ENCODE measurements at regions not wholly inside any gene's neighbourhood (a gene's known extent, or its start where the extent isn't known, plus 50 kb on each side); places are given as distances from the start of the nearest gene placed in this dataset.
"Not testable (repeated sequence)": the region's sequence is repeated elsewhere in the genome, so short reads cannot be mapped to it uniquely, and the experiment has no call there.

DNA sequence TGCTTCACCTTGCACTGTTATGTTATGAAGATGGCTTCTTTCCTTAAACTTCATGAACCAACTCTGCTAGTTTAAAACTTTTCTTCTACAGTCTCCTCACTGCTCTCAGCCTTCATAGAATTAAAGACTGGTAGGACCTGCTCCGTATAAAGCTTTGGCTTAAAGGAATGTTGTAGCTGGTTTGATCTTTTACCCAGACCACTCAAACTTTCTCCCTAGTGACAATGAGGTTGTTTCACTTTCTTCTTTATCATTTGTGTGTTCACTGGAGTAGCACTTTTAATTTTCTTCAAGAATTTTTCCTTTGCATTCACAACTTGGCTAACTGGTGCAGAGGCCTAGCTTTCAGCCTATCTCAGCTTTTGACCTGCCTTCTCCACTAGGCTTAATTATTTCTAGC lies 316.4 kb upstream of the RNF32 start:
- intact Hi-C loops (cut with micrococcal nuclease), result no loop called here

DNA sequence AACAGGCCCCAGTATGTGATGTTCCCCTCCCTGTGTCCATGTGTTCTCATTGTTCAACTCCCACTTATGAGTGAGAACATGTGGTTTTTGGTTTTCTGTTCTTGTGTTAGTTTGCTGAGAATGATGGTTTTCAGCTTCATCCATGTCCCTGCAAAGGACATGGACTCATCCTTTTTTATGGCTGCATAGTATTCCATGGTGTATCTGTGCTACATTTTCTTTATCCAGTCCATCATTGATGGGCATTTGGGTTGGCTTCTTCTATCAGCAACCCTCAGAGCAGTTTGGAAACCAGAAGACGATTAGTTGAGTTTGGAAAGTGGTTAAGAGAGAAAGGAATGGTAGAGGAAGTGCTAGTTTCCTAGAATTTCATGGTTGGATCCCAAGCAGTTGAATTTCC lies 319.1 kb upstream of the RNF32 start:
- intact Hi-C loops (cut with micrococcal nuclease), result not testable (repeated sequence)

GRCh38 chr7:156318926-156319325 lies 321.6 kb upstream of the RNF32 start:
- intact Hi-C loops (cut with micrococcal nuclease), result no loop called here

DNA sequence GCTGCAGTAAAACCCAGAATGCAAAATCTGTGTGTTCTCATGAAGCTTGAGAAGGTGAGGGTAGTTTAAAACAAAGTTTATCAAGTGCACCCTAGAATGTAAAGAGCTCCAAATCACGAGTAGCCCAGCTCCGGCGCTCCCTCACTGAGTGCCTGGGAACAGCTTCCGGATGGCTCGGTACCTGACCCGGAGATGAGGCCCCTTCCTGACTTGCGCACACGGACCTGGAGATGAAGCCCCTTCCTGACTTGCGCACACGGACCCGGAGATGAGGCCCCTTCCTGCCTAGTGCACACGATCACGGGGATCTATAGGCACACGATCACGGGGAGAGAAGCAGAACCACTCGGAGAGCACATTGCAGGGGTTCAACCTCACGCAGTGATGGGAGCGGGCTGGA lies 322.1 kb upstream of the RNF32 start:
- intact Hi-C loops (cut with micrococcal nuclease), result no loop called here

DNA sequence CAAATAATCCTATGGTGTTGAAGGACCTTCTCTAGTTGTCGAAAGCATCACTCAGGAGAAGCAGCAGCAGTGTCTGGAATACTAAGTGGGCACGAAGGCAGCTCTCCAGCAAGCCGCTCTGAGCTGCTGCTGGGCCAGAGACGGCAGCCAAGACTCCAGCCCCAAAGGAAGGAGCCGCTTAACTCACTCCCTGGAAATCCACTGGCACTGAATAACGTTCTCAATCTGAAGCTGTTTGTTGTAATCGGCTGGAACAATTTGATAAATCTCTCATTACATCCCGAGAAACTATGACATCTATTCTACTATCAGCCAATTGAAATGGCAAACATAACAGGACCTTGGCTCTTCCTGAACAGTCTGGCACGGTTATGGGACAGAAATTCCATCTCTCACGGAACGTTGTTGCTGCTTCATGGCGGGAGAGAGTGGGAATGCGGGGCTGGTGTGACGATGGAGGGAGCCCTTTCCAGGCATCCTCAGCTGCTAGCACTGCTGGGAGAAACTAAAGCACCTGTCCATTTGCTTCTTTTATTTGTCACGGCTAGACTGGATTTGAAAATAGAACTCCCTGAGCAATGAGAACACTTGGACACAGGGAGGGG lies 331.5 kb upstream of the RNF32 start:
- intact Hi-C loops (cut with micrococcal nuclease), result no loop called here

DNA sequence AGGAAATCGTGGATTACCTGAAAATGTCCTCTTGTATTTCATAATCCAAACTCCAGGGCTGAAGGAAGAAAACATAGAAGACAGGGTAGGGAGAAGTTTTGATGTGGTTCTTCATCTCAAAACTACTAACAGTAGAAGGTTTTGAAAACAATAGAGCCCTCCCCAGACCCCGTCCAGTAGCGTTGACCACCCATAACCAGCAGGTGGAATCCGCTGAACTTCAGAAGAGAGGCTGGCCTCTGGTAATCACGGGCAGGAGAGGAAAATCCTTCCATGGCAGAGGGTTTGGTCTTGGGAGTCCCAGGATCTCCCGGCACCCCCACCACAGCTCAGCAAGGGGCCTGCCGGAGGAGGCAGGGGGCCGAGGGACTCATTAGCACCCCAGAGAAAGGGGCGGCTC lies 333.4 kb upstream of the RNF32 start:
- intact Hi-C loops (cut with micrococcal nuclease), result no loop called here

- intact Hi-C loops (cut with micrococcal nuclease), result no loop called here
These were observed 335.2 kb upstream of the RNF32 start for GRCh38 chr7:156305351-156305750.

GRCh38 chr7:156282816-156283215 lies 357.8 kb upstream of the RNF32 start:
- intact Hi-C loops (cut with micrococcal nuclease), result no loop called here

- intact Hi-C loops (cut with micrococcal nuclease), result no loop called here
These were observed 360.9 kb upstream of the RNF32 start for GRCh38 chr7:156279635-156280034.

DNA sequence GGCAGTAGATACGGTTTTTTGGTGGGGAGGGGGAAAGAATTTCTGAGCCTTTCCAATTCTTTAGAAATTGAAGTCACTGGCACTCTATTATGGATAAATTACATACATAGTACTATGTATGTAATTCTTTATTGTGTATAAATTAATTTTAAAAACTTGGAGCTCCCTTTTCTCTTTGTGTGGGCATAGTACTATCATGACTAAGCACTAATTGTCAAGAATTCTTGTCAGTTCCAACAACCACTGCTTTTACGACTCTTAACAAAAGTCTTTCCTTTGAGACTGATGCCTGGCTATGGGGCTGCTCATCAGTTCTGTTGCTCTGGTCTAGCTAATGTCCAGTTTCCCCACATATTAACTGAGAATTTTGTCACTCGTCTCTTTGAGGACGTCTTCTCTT lies 365.3 kb upstream of the RNF32 start:
- intact Hi-C loops (cut with micrococcal nuclease), result no loop called here

GRCh38 chr7:156274557-156274956 lies 366.0 kb upstream of the RNF32 start:
- intact Hi-C loops (cut with micrococcal nuclease), result no loop called here

DNA sequence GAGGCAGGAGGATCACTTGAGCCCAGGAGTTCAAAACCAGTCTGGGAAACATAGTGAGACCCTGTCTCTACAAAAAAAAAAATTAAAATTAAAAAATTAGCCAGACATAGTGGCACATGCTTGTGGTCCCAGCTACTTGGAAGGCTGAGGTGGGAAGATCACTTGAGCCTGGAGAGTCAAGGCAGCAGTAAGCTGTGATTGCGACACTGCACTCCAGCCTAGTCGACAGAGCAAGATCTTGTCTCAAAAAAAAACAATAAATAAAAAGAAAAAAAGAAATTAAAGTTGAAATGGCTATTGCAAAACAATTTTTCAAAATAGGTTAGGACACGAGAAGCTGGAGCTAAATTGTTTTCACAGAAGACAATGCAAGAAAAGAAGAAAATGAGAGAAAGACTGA lies 379.0 kb upstream of the RNF32 start:
- intact Hi-C loops (cut with micrococcal nuclease), result no loop called here

GRCh38 chr7:156257904-156258303 lies 382.7 kb upstream of the RNF32 start:
- intact Hi-C loops (cut with micrococcal nuclease), result no loop called here

- intact Hi-C loops (cut with micrococcal nuclease), result no loop called here
These were observed 384.9 kb upstream of the RNF32 start for GRCh38 chr7:156255635-156256034.

DNA sequence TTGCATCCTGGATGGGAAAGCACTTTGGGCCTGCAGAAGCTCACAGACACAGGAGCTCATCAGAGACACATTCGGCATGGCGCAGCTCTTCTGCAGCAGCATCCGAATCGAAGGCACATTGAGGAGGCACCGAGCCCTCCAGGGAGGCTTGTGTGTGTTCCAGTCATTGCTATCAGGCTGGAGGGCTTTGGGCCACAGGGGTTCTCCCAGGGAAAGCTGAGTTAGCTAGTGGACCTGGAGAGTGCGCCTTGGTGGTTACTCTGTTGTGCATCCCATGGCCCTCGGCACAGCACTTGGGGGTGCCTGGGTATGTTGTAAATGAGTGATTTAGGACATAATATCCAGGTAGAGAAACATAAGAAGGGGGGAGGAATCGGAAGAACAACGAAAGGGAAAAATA lies 388.7 kb upstream of the RNF32 start:
- intact Hi-C loops (cut with micrococcal nuclease), result no loop called here

GRCh38 chr7:156240532-156240931 lies 400.0 kb upstream of the RNF32 start:
- intact Hi-C loops (cut with micrococcal nuclease), result no loop called here

GRCh38 chr7:156238366-156239133 lies 402.0 kb upstream of the RNF32 start:
- intact Hi-C loops (cut with micrococcal nuclease), result no loop called here

DNA sequence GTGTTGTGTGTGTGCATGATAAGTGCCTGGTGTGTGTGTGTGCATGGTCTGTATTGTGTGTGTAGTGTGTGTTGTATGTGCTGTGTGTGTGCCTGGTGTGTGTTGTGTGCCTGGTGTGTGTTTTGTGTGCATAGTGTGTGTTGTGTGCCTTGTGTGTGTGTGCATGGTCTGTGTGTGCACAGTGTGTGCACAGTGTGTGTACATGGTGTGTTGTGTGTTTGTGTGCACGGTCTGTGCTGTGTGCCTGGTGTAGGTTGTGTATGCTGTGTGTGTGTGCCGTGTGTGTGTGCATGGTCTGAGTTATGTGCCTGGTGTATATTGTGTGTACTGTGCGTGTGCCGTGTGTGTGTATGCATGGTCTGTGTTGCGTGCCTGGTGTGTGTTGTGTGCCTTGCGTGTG lies 403.0 kb upstream of the RNF32 start:
- intact Hi-C loops (cut with micrococcal nuclease), result no loop called here

DNA sequence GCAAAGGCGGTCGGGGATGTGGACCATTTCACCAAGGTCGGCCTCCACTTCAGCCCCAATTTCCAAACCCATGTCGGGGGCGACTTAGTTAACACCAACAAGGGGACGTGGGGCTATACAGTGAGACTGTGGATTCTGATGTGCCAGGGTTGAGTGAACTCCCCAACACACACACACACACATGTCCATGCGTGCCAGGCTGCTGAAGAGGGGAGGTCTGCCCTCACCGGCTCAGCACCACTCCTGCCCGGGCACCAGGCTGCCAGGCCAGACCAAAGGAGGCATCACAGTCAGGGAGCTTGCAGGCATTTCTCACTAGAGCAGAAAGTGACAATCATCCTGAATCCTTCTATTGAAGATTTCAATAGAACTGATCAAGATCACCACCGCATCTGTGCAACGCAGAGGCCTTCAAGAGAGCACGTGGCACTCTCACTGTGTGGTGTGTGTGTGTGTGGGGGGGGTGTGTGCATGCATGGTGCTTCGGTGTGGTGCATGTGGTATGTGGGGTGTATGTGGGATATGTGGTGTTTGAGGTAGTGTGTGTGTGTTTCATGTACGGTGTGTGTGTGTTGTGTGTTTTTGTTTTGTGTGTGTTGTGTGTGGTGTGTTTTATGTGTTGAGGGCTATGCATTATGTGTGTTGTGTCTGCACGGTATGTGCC lies 403.5 kb upstream of the RNF32 start:
- intact Hi-C loops (cut with micrococcal nuclease), result no loop called here

- intact Hi-C loops (cut with micrococcal nuclease), result no loop called here
These were observed 404.2 kb upstream of the RNF32 start for GRCh38 chr7:156236181-156236889.

GRCh38 chr7:156234666-156235494 lies 405.7 kb upstream of the RNF32 start:
- intact Hi-C loops (cut with micrococcal nuclease), result no loop called here
